ENCODE measurements at regions not wholly inside any gene's neighbourhood (a gene's known extent, or its start where the extent isn't known, plus 50 kb on each side); places are given as distances from the start of the nearest gene placed in this dataset.

- no peak for DNase-seq (ENCODE audit: low spot score)
- CTCF ChIA-PET: interaction anchor here (3.8 kb wide), 1 partner anchor 9 kb away, joined by 25 read pairs; no protein-coding TSS in a partner anchor
- no peak for TF ChIP-seq CTCF (conservative IDR thresholded peaks at IDR 0.05; ENCODE audit: low read depth)
- no peak overlapping the region for H3K27ac ChIP-seq
- POLR2A ChIA-PET (ENCODE audit: low non-redundant PET): no interaction called here
These were observed 179.1 kb upstream of the RAI14 start for GRCh38 chr5:34476941-34477565.

GRCh38 chr5:34480810-34481528 lies 175.2 kb upstream of the RAI14 start:
- TF ChIP-seq CTCF (conservative IDR thresholded peaks at IDR 0.05; ENCODE audit: low read depth): no peak
- no peak for DNase-seq (ENCODE audit: low spot score)
- CTCF ChIA-PET: interaction anchor here (0.6 kb wide), 1 partner anchor 413 kb away, joined by 3 read pairs; no protein-coding TSS in a partner anchor

GRCh38 chr5:34483442-34484033 lies 172.6 kb upstream of the RAI14 start:
- ChIA-PET POLR2A (ENCODE audit: low non-redundant PET) (no interaction called here), CTCF (no interaction called here)
- no peak overlapping the region for H3K27ac ChIP-seq
- DNase-seq (ENCODE audit: low spot score): no peak
- TF ChIP-seq CTCF (conservative IDR thresholded peaks at IDR 0.05; ENCODE audit: low read depth): no peak

More at GRCh38 chr5:34480810-34481528, 175.2 kb upstream of the RAI14 start:
- POLR2A ChIA-PET (ENCODE audit: low non-redundant PET): no interaction called here
- H3K27ac ChIP-seq: no peak overlapping the region

- CTCF ChIA-PET: interaction anchor here (0.6 to 3.0 kb wide), 2 partner anchors 9 to 1452 kb away, joined by 3 to 25 read pairs; no protein-coding TSS in a partner anchor
- H3K27ac ChIP-seq: no peak overlapping the region
- no peak for TF ChIP-seq CTCF (conservative IDR thresholded peaks at IDR 0.05; ENCODE audit: low read depth)
- POLR2A ChIA-PET (ENCODE audit: low non-redundant PET): no interaction called here
- DNase-seq (ENCODE audit: low spot score): no peak
These were observed 171.8 kb upstream of the RAI14 start for GRCh38 chr5:34484216-34484920.

- POLR2A ChIA-PET (ENCODE audit: low non-redundant PET): no interaction called here
- no peak overlapping the region for H3K27ac ChIP-seq
- CTCF ChIA-PET: interaction anchor here (0.6 to 3.0 kb wide), 16 partner anchors 10 to 432 kb away, joined by 3 to 25 read pairs (median 4); no protein-coding TSS in a partner anchor
- TF ChIP-seq CTCF (conservative IDR thresholded peaks at IDR 0.05; ENCODE audit: low read depth): no peak
- DNase-seq (ENCODE audit: low spot score): no peak
These were observed 170.4 kb upstream of the RAI14 start for GRCh38 chr5:34485768-34486030.

- peak; percentile 94 for TF ChIP-seq CTCF (conservative IDR thresholded peaks at IDR 0.05; ENCODE audit: low read depth)
- H3K27ac ChIP-seq: no peak overlapping the region
- POLR2A ChIA-PET (ENCODE audit: low non-redundant PET): no interaction called here
- peak; percentile 86 for DNase-seq (ENCODE audit: low spot score)
- CTCF ChIA-PET: interaction anchor here (0.6 to 3.0 kb wide), 24 partner anchors 11 to 1437 kb away, joined by 3 to 25 read pairs (median 4); no protein-coding TSS in a partner anchor
These were observed 169.8 kb upstream of the RAI14 start for GRCh38 chr5:34486160-34486848.

Measured in RWPE1 (cell line).